ENCODE measurements at regions not wholly inside any gene's neighbourhood (a gene's known extent, or its start where the extent isn't known, plus 50 kb on each side); places are given as distances from the start of the nearest gene placed in this dataset.

DNA sequence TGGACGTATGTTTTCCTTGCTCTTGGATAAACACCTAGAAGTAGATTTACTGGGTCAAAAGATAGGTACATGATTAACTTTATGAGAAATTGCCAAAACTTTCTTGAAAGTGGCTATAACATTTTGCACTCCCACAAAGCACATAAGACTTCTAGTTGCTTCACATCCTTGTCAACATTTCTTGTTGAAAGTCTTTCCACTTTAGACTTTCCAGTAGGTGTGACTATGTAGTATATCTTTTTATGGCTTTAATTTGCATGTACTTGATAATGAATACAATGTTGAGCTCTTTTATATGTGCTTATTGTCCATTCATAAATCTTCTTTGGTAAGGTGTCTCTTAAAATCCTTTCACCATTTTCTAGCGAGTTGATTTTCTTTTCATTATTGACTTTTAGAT is 241.2 kb upstream of the RPL38 start:
- ChIA-PET POLR2A (no interaction called here), CTCF (no interaction called here)
- H3K27me3 ChIP-seq (ENCODE audit: control insufficient read depth, insufficient read depth, low read length), result peaks cover 13% of the 10 kb centered on the region
- no peaks in the 10 kb centered on the region for H3K36me3 ChIP-seq (ENCODE audit: control insufficient read depth, insufficient read depth, low read length)
- no peaks in the 10 kb centered on the region for H3K9me3 ChIP-seq (ENCODE audit: control insufficient read depth, insufficient read depth, low read depth, low read length)
- in situ Hi-C loops (cut with HindIII; ENCODE audit: low pct_unique_long_range_greater_than_20kb, low sequenced_read_pairs), result no loop called here
- no TSS peak for BruUV-seq (replicated peaks)
- H3K4me3 ChIP-seq (ENCODE audit: low read depth in 2 of 2, low read length in 2 of 2), result no peak overlapping the region
- TF ChIP-seq, protein P1, sequence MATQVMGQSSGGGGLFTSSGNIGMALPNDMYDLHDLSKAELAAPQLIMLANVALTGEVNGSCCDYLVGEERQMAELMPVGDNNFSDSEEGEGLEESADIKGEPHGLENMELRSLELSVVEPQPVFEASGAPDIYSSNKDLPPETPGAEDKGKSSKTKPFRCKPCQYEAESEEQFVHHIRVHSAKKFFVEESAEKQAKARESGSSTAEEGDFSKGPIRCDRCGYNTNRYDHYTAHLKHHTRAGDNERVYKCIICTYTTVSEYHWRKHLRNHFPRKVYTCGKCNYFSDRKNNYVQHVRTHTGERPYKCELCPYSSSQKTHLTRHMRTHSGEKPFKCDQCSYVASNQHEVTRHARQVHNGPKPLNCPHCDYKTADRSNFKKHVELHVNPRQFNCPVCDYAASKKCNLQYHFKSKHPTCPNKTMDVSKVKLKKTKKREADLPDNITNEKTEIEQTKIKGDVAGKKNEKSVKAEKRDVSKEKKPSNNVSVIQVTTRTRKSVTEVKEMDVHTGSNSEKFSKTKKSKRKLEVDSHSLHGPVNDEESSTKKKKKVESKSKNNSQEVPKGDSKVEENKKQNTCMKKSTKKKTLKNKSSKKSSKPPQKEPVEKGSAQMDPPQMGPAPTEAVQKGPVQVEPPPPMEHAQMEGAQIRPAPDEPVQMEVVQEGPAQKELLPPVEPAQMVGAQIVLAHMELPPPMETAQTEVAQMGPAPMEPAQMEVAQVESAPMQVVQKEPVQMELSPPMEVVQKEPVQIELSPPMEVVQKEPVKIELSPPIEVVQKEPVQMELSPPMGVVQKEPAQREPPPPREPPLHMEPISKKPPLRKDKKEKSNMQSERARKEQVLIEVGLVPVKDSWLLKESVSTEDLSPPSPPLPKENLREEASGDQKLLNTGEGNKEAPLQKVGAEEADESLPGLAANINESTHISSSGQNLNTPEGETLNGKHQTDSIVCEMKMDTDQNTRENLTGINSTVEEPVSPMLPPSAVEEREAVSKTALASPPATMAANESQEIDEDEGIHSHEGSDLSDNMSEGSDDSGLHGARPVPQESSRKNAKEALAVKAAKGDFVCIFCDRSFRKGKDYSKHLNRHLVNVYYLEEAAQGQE (IDR thresholded peaks at IDR 0.05; ENCODE audit: insufficient read depth in 1 of 2, low read depth in 2 of 2, low read length in 1 of 2), result no peak
- TF ChIP-seq SIN3A (IDR thresholded peaks at IDR 0.05; ENCODE audit: borderline replicate concordance, insufficient read depth, low read depth, low read length) (no peak), TCF7L2 (IDR thresholded peaks at IDR 0.05; ENCODE audit: low read depth, low read length) (no peak), POLR2AphosphoS5 (IDR thresholded peaks at IDR 0.05; ENCODE audit: low read depth, low read length) (no peak)
- TF ChIP-seq, protein P2, sequence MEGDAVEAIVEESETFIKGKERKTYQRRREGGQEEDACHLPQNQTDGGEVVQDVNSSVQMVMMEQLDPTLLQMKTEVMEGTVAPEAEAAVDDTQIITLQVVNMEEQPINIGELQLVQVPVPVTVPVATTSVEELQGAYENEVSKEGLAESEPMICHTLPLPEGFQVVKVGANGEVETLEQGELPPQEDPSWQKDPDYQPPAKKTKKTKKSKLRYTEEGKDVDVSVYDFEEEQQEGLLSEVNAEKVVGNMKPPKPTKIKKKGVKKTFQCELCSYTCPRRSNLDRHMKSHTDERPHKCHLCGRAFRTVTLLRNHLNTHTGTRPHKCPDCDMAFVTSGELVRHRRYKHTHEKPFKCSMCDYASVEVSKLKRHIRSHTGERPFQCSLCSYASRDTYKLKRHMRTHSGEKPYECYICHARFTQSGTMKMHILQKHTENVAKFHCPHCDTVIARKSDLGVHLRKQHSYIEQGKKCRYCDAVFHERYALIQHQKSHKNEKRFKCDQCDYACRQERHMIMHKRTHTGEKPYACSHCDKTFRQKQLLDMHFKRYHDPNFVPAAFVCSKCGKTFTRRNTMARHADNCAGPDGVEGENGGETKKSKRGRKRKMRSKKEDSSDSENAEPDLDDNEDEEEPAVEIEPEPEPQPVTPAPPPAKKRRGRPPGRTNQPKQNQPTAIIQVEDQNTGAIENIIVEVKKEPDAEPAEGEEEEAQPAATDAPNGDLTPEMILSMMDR (IDR thresholded peaks at IDR 0.05), result no peak
- no peak overlapping the region for H3K27ac ChIP-seq (ENCODE audit: low read length)
- intact Hi-C loops (cut with micrococcal nuclease; ENCODE audit: unreplicated experiment), result no loop called here
- DNase-seq (ENCODE audit: low read depth, low spot score) (no peak), ATAC-seq (no peak)
- H3K4me1 ChIP-seq (ENCODE audit: control insufficient read depth, insufficient read depth, low read length), result no peaks in the 10 kb centered on the region

DNA sequence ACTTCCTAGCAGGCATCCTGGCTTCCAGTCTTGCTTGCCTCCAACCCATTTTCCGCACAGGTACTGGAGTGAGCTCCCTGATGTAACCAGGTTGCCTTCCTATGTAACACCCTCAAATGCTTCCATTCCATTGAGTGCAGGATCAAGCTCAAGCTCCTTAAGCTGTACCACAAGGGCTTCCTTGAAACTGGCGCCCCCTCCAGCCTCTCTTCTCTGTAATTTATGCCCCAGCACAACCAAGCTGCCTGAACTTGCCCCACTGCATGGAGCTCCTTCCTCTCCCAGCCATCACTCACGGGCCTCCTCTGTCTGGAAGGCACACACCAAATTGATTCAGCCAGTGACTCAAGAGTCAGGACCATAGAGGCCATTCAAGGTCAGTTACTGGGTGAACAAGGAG is 234.8 kb upstream of the RPL38 start:
- H3K4me3 ChIP-seq (ENCODE audit: low read depth in 2 of 2, low read length in 2 of 2), result no peak overlapping the region
- in situ Hi-C loops (cut with HindIII; ENCODE audit: low pct_unique_long_range_greater_than_20kb, low sequenced_read_pairs), result no loop called here
- no peaks in the 10 kb centered on the region for H3K36me3 ChIP-seq (ENCODE audit: control insufficient read depth, insufficient read depth, low read length)
- peaks cover 31% of the 10 kb centered on the region for H3K27me3 ChIP-seq (ENCODE audit: control insufficient read depth, insufficient read depth, low read length)
- H3K27ac ChIP-seq (ENCODE audit: low read length), result no peak overlapping the region
- H3K4me1 ChIP-seq (ENCODE audit: control insufficient read depth, insufficient read depth, low read length), result no peaks in the 10 kb centered on the region
- no TSS peak for BruUV-seq (replicated peaks)
- ChIA-PET CTCF (no interaction called here), POLR2A (interaction anchor here (0.6 kb wide), 1 partner anchor 255 kb away, joined by 3 read pairs; no protein-coding TSS in a partner anchor)
- TF ChIP-seq TCF7L2 (IDR thresholded peaks at IDR 0.05; ENCODE audit: low read depth, low read length), result no peak
- TF ChIP-seq, protein P2 (IDR thresholded peaks at IDR 0.05), result no peak
- TF ChIP-seq, protein P1 (IDR thresholded peaks at IDR 0.05; ENCODE audit: insufficient read depth in 1 of 2, low read depth in 2 of 2, low read length in 1 of 2), result no peak
- no peak for TF ChIP-seq SIN3A (IDR thresholded peaks at IDR 0.05; ENCODE audit: borderline replicate concordance, insufficient read depth, low read depth, low read length)
- no peak for TF ChIP-seq POLR2AphosphoS5 (IDR thresholded peaks at IDR 0.05; ENCODE audit: low read depth, low read length)
- DNase-seq (ENCODE audit: low read depth, low spot score), result no peak
- intact Hi-C loops (cut with micrococcal nuclease; ENCODE audit: unreplicated experiment), result no loop called here
- ATAC-seq, result no peak
- no peaks in the 10 kb centered on the region for H3K9me3 ChIP-seq (ENCODE audit: control insufficient read depth, insufficient read depth, low read depth, low read length)

All from Panc1 (cell line).